Liver (tissue), 8 donors: ENCODE measurements at regions not wholly inside any gene's neighbourhood (a gene's known extent, or its start where the extent isn't known, plus 50 kb on each side); places are given as distances from the start of the nearest gene placed in this dataset.
"Not testable (repeated sequence)": the region's sequence is repeated elsewhere in the genome, so short reads cannot be mapped to it uniquely, and the experiment has no call there.

Source experiments
- DNase-seq: peaks from one replicate; pipeline ENCODE4 v3.0.0-alpha.2; 2017; ENCODE audit warnings: low spot score
- H3K27ac ChIP-seq, 2 donors: one replicate each; pipeline ENCODE4 v1.7.0; 2013; ENCODE audit warnings: inconsistent platforms in 2 of 2, low read length in 2 of 2, control low read depth in 1 of 2, low read depth in 1 of 2, mild to moderate bottlenecking in 1 of 2
- H3K27me3 ChIP-seq, 4 donors: one replicate each; pipeline versions ENCODE4 v1.6.1 to v1.7.0; 2013; ENCODE audit warnings: low read length in 3 of 4, inconsistent platforms in 1 of 4, mild to moderate bottlenecking in 1 of 4, moderate library complexity in 1 of 4; ENCODE audit not compliant: control insufficient read depth in 4 of 4, insufficient read depth in 4 of 4
- H3K36me3 ChIP-seq, 4 donors: one replicate each; pipeline versions ENCODE4 v1.6.1 to v1.7.0; 2013; ENCODE audit warnings: low read length in 3 of 4, mild to moderate bottlenecking in 3 of 4, low read depth in 1 of 4, moderate library complexity in 1 of 4; ENCODE audit not compliant: control insufficient read depth in 4 of 4, insufficient read depth in 3 of 4
- H3K4me1 ChIP-seq, 4 donors: one replicate each; pipeline versions ENCODE4 v1.6.1 to v1.7.0; 2013; ENCODE audit warnings: low read length in 3 of 4, mild to moderate bottlenecking in 3 of 4, moderate library complexity in 1 of 4; ENCODE audit not compliant: control insufficient read depth in 4 of 4, insufficient read depth in 4 of 4
- H3K4me3 ChIP-seq, 3 donors: one replicate each; pipeline versions ENCODE4 v1.6.1 to v1.7.0; 2013; ENCODE audit warnings: low read length in 3 of 3, control low read depth in 1 of 3, low read depth in 1 of 3, mild to moderate bottlenecking in 1 of 3
- H3K9ac ChIP-seq, 2 donors: one replicate each; pipeline ENCODE4 v1.7.0; 2013; ENCODE audit warnings: low read length in 2 of 2, mild to moderate bottlenecking in 2 of 2, moderate library complexity in 2 of 2, control low read depth in 1 of 2, low read depth in 1 of 2
- H3K9me3 ChIP-seq, 4 donors: one replicate each; pipeline versions ENCODE4 v1.6.1 to v1.7.0; 2013; ENCODE audit warnings: low read length in 3 of 4; ENCODE audit not compliant: control insufficient read depth in 4 of 4
- FOXA1 ChIP-seq: IDR thresholded peaks from 2 replicates; pipeline ENCODE4 v1.6.1; 2016; ENCODE audit warnings: antibody characterized with exemption
- FOXA2 ChIP-seq: IDR thresholded peaks from 2 replicates; pipeline ENCODE4 v1.6.1; 2016; ENCODE audit warnings: antibody characterized with exemption
- GABPA ChIP-seq, 2 donors: IDR thresholded peaks in 1 of 2; conservative IDR thresholded peaks in 1 of 2; 2 replicates each; pipeline ENCODE4 v1.6.1; 2016; ENCODE audit warnings: antibody characterized with exemption in 2 of 2, mild to moderate bottlenecking in 1 of 2, moderate library complexity in 1 of 2
- HNF4A ChIP-seq, 2 donors: conservative IDR thresholded peaks; 2 replicates each; pipeline ENCODE4 v1.6.1; 2016; ENCODE audit warnings: antibody characterized with exemption in 2 of 2, mild to moderate bottlenecking in 2 of 2
- JUND ChIP-seq, 2 donors: IDR thresholded peaks; 2 replicates each; pipeline ENCODE4 v1.6.1; 2016; ENCODE audit warnings: antibody characterized with exemption in 2 of 2
- NR2F2 ChIP-seq: IDR thresholded peaks from 2 replicates; pipeline ENCODE4 v1.6.1; 2016; ENCODE audit warnings: antibody characterized with exemption
- RXRA ChIP-seq, 2 donors: IDR thresholded peaks; 2 replicates each; pipeline ENCODE4 v1.6.1; 2017 to 2018; ENCODE audit warnings: antibody characterized with exemption in 2 of 2, mild to moderate bottlenecking in 1 of 2
- TAF1 ChIP-seq: conservative IDR thresholded peaks from 2 replicates; pipeline ENCODE4 v1.6.1; 2016; ENCODE audit warnings: antibody characterized with exemption, mild to moderate bottlenecking
- ZBTB33 ChIP-seq: IDR thresholded peaks from 2 replicates; pipeline ENCODE4 v1.6.1; 2016; ENCODE audit warnings: antibody characterized with exemption
- WGBS: extraction: QIAGEN DNeasy Blood & Tissue Kit; methylation state at CpG from one replicate; pipeline ENCODE4 v1.1.7; 2013; 5-methylcytosine and 5-hydroxymethylcytosine counted together
- TF ChIP-seq, protein P1 (sequence below): IDR thresholded peaks from 2 replicates; pipeline ENCODE4 v1.6.1; 2016; ENCODE audit warnings: antibody characterized with exemption, mild to moderate bottlenecking
- TF ChIP-seq, protein P2 (sequence below): fragments of 150-350 bp; IDR thresholded peaks from 2 replicates; pipeline ENCODE4 v1.5.1; 2017; ENCODE audit warnings: improper control_type of control experiment, low read depth, low read length; ENCODE audit not compliant: missing input control
- donor health status: healthy.
- donor health status: healthy.
- donor health status: healthy.
- donor health status: healthy.
- donor health status: healthy.

GRCh38 chr16:85203462-85203813 lies 91.2 kb upstream of the CIBAR2 start (continued):
- TF ChIP-seq, protein P1, sequence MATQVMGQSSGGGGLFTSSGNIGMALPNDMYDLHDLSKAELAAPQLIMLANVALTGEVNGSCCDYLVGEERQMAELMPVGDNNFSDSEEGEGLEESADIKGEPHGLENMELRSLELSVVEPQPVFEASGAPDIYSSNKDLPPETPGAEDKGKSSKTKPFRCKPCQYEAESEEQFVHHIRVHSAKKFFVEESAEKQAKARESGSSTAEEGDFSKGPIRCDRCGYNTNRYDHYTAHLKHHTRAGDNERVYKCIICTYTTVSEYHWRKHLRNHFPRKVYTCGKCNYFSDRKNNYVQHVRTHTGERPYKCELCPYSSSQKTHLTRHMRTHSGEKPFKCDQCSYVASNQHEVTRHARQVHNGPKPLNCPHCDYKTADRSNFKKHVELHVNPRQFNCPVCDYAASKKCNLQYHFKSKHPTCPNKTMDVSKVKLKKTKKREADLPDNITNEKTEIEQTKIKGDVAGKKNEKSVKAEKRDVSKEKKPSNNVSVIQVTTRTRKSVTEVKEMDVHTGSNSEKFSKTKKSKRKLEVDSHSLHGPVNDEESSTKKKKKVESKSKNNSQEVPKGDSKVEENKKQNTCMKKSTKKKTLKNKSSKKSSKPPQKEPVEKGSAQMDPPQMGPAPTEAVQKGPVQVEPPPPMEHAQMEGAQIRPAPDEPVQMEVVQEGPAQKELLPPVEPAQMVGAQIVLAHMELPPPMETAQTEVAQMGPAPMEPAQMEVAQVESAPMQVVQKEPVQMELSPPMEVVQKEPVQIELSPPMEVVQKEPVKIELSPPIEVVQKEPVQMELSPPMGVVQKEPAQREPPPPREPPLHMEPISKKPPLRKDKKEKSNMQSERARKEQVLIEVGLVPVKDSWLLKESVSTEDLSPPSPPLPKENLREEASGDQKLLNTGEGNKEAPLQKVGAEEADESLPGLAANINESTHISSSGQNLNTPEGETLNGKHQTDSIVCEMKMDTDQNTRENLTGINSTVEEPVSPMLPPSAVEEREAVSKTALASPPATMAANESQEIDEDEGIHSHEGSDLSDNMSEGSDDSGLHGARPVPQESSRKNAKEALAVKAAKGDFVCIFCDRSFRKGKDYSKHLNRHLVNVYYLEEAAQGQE = no peak
- no peak for TF ChIP-seq FOXA2
- no peak for TF ChIP-seq RXRA (IDR thresholded peaks at IDR 0.05)

- no peak overlapping the region for H3K4me3 ChIP-seq
- H3K9me3 ChIP-seq = no peaks in the 10 kb centered on the region
- H3K4me1 ChIP-seq = peaks cover 5 to 43% (median 17%) of the 10 kb centered on the region in 4 donors
- DNase-seq = no peak
- H3K27ac ChIP-seq = no peak overlapping the region
- WGBS = 86% methylated on average over 7 of the region's 7 CpGs
- no peaks in the 10 kb centered on the region for H3K36me3 ChIP-seq
- H3K9ac ChIP-seq = no peak overlapping the region
- TF ChIP-seq, protein P2, sequence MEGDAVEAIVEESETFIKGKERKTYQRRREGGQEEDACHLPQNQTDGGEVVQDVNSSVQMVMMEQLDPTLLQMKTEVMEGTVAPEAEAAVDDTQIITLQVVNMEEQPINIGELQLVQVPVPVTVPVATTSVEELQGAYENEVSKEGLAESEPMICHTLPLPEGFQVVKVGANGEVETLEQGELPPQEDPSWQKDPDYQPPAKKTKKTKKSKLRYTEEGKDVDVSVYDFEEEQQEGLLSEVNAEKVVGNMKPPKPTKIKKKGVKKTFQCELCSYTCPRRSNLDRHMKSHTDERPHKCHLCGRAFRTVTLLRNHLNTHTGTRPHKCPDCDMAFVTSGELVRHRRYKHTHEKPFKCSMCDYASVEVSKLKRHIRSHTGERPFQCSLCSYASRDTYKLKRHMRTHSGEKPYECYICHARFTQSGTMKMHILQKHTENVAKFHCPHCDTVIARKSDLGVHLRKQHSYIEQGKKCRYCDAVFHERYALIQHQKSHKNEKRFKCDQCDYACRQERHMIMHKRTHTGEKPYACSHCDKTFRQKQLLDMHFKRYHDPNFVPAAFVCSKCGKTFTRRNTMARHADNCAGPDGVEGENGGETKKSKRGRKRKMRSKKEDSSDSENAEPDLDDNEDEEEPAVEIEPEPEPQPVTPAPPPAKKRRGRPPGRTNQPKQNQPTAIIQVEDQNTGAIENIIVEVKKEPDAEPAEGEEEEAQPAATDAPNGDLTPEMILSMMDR = no peak
- TF ChIP-seq FOXA1 (no peak), TAF1 (no peak), GABPA (IDR thresholded peaks at IDR 0.05 in 1 of 2, conservative IDR thresholded peaks at IDR 0.05 in 1 of 2) (no peak), ZBTB33 (no peak), FOXA2 (no peak), NR2F2 (no peak), RXRA (IDR thresholded peaks at IDR 0.05) (no peak), HNF4A (conservative IDR thresholded peaks at IDR 0.05) (no peak), JUND (IDR thresholded peaks at IDR 0.05) (no peak)
- TF ChIP-seq, protein P1 = no peak
- no peaks in the 10 kb centered on the region for H3K27me3 ChIP-seq
Observed at GRCh38 chr16:85204242-85205010, 92.2 kb upstream of the CIBAR2 start.

GRCh38 chr16:85205257-85205656 lies 93.0 kb upstream of the CIBAR2 start:
- peaks cover 5 to 44% (median 20%) of the 10 kb centered on the region in 4 donors for H3K4me1 ChIP-seq
- not testable (repeated sequence) for H3K9ac ChIP-seq, H3K27me3 ChIP-seq, H3K27ac ChIP-seq, H3K9me3 ChIP-seq, DNase-seq, H3K36me3 ChIP-seq, H3K4me3 ChIP-seq
- WGBS = 92% methylated on average over 6 of the region's 6 CpGs
